Stomach (tissue), 4 donors: ENCODE measurements at regions not wholly inside any gene's neighbourhood (a gene's known extent, or its start where the extent isn't known, plus 50 kb on each side); places are given as distances from the start of the nearest gene placed in this dataset.

Experiments
- CTCF ChIP-seq, 7 experiments: fragments of 450-650 bp in 4 of 7; fragments of 200-600 bp in 3 of 7; sonication (generic) in 3 of 7; IDR thresholded peaks; one replicate each; pipeline ENCODE4 v1.5.1; 2016 to 2019; ENCODE audit warnings: antibody characterized with exemption in 7 of 7, control low read depth in 2 of 7, mild to moderate bottlenecking in 1 of 7
- POLR2A ChIP-seq, 4 donors: fragments of 450-650 bp; IDR thresholded peaks; one replicate each; pipeline ENCODE4 v1.6.1; 2016; ENCODE audit warnings: antibody characterized with exemption in 4 of 4, control low read depth in 2 of 4, mild to moderate bottlenecking in 1 of 4, moderate library complexity in 1 of 4

- TF ChIP-seq CTCF (IDR thresholded peaks at IDR 0.05) (no peak), POLR2A (IDR thresholded peaks at IDR 0.05) (no peak)
These were observed 125.0 kb downstream of the LYPLAL1 start for GRCh38 chr1:219298571-219299148.
